ENCODE measurements at regions not wholly inside any gene's neighbourhood (a gene's known extent, or its start where the extent isn't known, plus 50 kb on each side); places are given as distances from the start of the nearest gene placed in this dataset.

DNA sequence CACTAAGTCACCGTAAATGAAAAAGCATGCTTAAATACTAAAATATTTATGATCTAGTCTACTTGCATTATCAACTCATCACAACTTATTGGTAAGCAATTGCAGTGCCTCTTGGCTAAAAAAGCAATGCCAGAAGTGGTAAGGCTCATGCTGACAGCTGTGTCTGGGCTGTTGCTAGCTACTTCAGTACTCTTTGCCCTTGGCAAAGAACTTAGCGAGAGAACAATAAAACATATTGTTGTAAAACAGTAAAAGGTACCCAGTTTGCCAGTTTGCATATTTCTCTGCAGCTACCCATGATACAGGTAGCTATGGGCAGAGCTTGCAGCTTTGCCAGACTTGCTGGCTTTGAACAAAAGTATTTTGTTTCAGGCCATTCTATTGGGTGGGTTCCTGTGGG, 73.1 kb downstream of the ATP6V1G3 start:
- H3K4me3 ChIP-seq (ENCODE audit: low read depth, low read length, poor library complexity, severe bottlenecking): no peak overlapping the region
- H3K27ac ChIP-seq (ENCODE audit: low read depth, low read length, poor library complexity, severe bottlenecking): no peak overlapping the region
- no peaks in the 10 kb centered on the region for H3K9me3 ChIP-seq (ENCODE audit: low read depth, low read length, poor library complexity, severe bottlenecking)
- no peaks in the 10 kb centered on the region for H3K36me3 ChIP-seq (ENCODE audit: insufficient read depth, low read length, poor library complexity, severe bottlenecking)
- no peaks in the 10 kb centered on the region for H3K4me1 ChIP-seq (ENCODE audit: insufficient read depth, low read length, poor library complexity, severe bottlenecking)
- H3K27me3 ChIP-seq (replicated peaks; ENCODE audit: insufficient read depth, low read depth, low read length, poor library complexity): no peaks in the 10 kb centered on the region
- no TSS peak for BruUV-seq (replicated peaks)
- DNase-seq (ENCODE audit: low spot score): no peak
- intact Hi-C loops (cut with micrococcal nuclease; ENCODE audit: unreplicated experiment): loop anchor here (5.0 to 10.0 kb wide), 4 partner anchors 220 to 945 kb away; no protein-coding TSS in a partner anchor
- ChIA-PET CTCF (no interaction called here), POLR2A (ENCODE audit: low non-redundant PET) (no interaction called here)
- TF ChIP-seq, protein P1, sequence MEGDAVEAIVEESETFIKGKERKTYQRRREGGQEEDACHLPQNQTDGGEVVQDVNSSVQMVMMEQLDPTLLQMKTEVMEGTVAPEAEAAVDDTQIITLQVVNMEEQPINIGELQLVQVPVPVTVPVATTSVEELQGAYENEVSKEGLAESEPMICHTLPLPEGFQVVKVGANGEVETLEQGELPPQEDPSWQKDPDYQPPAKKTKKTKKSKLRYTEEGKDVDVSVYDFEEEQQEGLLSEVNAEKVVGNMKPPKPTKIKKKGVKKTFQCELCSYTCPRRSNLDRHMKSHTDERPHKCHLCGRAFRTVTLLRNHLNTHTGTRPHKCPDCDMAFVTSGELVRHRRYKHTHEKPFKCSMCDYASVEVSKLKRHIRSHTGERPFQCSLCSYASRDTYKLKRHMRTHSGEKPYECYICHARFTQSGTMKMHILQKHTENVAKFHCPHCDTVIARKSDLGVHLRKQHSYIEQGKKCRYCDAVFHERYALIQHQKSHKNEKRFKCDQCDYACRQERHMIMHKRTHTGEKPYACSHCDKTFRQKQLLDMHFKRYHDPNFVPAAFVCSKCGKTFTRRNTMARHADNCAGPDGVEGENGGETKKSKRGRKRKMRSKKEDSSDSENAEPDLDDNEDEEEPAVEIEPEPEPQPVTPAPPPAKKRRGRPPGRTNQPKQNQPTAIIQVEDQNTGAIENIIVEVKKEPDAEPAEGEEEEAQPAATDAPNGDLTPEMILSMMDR (conservative IDR thresholded peaks at IDR 0.05; ENCODE audit: low read depth, low read length): no peak
- no peak for TF ChIP-seq EZH2 (IDR thresholded peaks at IDR 0.05; ENCODE audit: borderline replicate concordance, low read depth, low read length, poor library complexity, severe bottlenecking)

GRCh38 chr1:198465201-198466144, 75.0 kb downstream of the ATP6V1G3 start:
- no peaks in the 10 kb centered on the region for H3K36me3 ChIP-seq (ENCODE audit: insufficient read depth, low read length, poor library complexity, severe bottlenecking)
- no peaks in the 10 kb centered on the region for H3K9me3 ChIP-seq (ENCODE audit: low read depth, low read length, poor library complexity, severe bottlenecking)
- intact Hi-C loops (cut with micrococcal nuclease; ENCODE audit: unreplicated experiment): loop anchor here (2.0 to 10.0 kb wide), 6 partner anchors 222 to 943 kb away; partner anchors contain the start of gene LHX9
- H3K4me3 ChIP-seq (ENCODE audit: low read depth, low read length, poor library complexity, severe bottlenecking): no peak overlapping the region
- H3K4me1 ChIP-seq (ENCODE audit: insufficient read depth, low read length, poor library complexity, severe bottlenecking): no peaks in the 10 kb centered on the region
- no peak overlapping the region for H3K27ac ChIP-seq (ENCODE audit: low read depth, low read length, poor library complexity, severe bottlenecking)
- POLR2A ChIA-PET (ENCODE audit: low non-redundant PET): no interaction called here
- TF ChIP-seq EZH2 (IDR thresholded peaks at IDR 0.05; ENCODE audit: borderline replicate concordance, low read depth, low read length, poor library complexity, severe bottlenecking): no peak
- TF ChIP-seq, protein P1 (conservative IDR thresholded peaks at IDR 0.05; ENCODE audit: low read depth, low read length): peak; percentile 74
- DNase-seq (ENCODE audit: low spot score): peak; percentile 61
- CTCF ChIA-PET: no interaction called here
- no peaks in the 10 kb centered on the region for H3K27me3 ChIP-seq (replicated peaks; ENCODE audit: insufficient read depth, low read depth, low read length, poor library complexity)
- BruUV-seq (replicated peaks): no TSS peak

DNA sequence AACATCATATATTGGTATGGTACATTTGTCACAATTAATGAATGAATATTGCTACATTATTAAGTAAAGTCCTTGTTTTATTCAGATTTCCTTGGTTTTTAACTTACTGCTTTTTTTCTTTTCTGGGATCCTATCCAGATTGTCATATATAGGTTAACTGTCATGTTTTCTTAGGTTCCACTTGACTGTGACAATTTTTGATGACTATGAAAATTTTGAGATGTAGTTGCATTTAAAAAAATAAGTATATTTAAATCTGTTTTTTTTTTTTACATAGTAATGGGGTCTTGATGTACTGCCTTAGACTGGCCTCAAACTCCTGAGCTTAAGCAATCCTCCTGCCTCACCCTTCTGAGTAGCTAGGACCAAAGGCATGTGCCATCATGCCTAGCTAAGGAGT, 76.8 kb downstream of the ATP6V1G3 start:
- H3K27me3 ChIP-seq (replicated peaks; ENCODE audit: insufficient read depth, low read depth, low read length, poor library complexity): no peaks in the 10 kb centered on the region
- intact Hi-C loops (cut with micrococcal nuclease; ENCODE audit: unreplicated experiment): loop anchor here (2.0 to 10.0 kb wide), 4 partner anchors 259 to 926 kb away; partner anchors contain the start of gene LHX9
- ChIA-PET POLR2A (ENCODE audit: low non-redundant PET) (no interaction called here), CTCF (interaction anchor here (1.0 kb wide), 1 partner anchor 222 kb away, joined by 3 read pairs; no protein-coding TSS in a partner anchor)
- no peak overlapping the region for H3K27ac ChIP-seq (ENCODE audit: low read depth, low read length, poor library complexity, severe bottlenecking)
- no peaks in the 10 kb centered on the region for H3K9me3 ChIP-seq (ENCODE audit: low read depth, low read length, poor library complexity, severe bottlenecking)
- BruUV-seq (replicated peaks): no TSS peak
- H3K4me3 ChIP-seq (ENCODE audit: low read depth, low read length, poor library complexity, severe bottlenecking): no peak overlapping the region
- H3K4me1 ChIP-seq (ENCODE audit: insufficient read depth, low read length, poor library complexity, severe bottlenecking): no peaks in the 10 kb centered on the region
- no peaks in the 10 kb centered on the region for H3K36me3 ChIP-seq (ENCODE audit: insufficient read depth, low read length, poor library complexity, severe bottlenecking)
- no peak for TF ChIP-seq EZH2 (IDR thresholded peaks at IDR 0.05; ENCODE audit: borderline replicate concordance, low read depth, low read length, poor library complexity, severe bottlenecking)
- TF ChIP-seq, protein P1 (conservative IDR thresholded peaks at IDR 0.05; ENCODE audit: low read depth, low read length): no peak
- no peak for DNase-seq (ENCODE audit: low spot score)
